PC-9 (cell line): ENCODE measurements at regions not wholly inside any gene's neighbourhood (a gene's known extent, or its start where the extent isn't known, plus 50 kb on each side); places are given as distances from the start of the nearest gene placed in this dataset.

Experiments used
- BruUV-seq: library from RNA; stranded (reverse); fragments of 400-500 nt; replicated peaks from 2 replicates; lab custom pipeline; 2021; lab: Mats Ljungman, UMichigan
- CTCF ChIA-PET: fragments of 300-600 bp; sonication (Branson Sonifier 250); formaldehyde crosslinking; loops from one replicate; lab custom pipeline; 2022; ENCODE audit warnings: antibody characterized with exemption; lab: Charles Lee
- POLR2A ChIA-PET: fragments of 300-600 bp; sonication (Branson Sonifier 250); formaldehyde crosslinking; loops from one replicate; lab custom pipeline; 2022; ENCODE audit warnings: antibody characterized with exemption; ENCODE audit not compliant: unreplicated experiment; lab: Charles Lee
- DNase-seq, 2 experiments: peaks; one replicate each; pipeline versions ENCODE4 v3.0.0 to v3.0.0-alpha.2; 2015 to 2022; ENCODE audit warnings: mixed read lengths in 1 of 2
- H2AFZ ChIP-seq: fragments of 200-600 bp; sonication (generic); 2 replicates; pipeline ENCODE4 v1.8.1; 2017; ENCODE audit warnings: antibody characterized with exemption
- H3F3A ChIP-seq: fragments of 200-600 bp; sonication (generic); 2 replicates; pipeline ENCODE4 v1.8.1; 2017; ENCODE audit warnings: antibody characterized with exemption, mild to moderate bottlenecking, low read depth; ENCODE audit not compliant: insufficient read depth
- H3K27ac ChIP-seq: fragments of 200-600 bp; sonication (generic); 2 replicates; pipeline ENCODE4 v1.6.1; 2016; ENCODE audit warnings: mixed run types
- H3K27me3 ChIP-seq: fragments of 200-600 bp; sonication (generic); 2 replicates; pipeline ENCODE4 v1.6.1; 2016; ENCODE audit warnings: low read depth, mixed run types; ENCODE audit not compliant: insufficient read depth
- H3K36me3 ChIP-seq: fragments of 200-600 bp; sonication (generic); 2 replicates; pipeline ENCODE4 v1.6.1; 2016; ENCODE audit warnings: low read depth, mixed run types
- H3K4me1 ChIP-seq: fragments of 200-600 bp; sonication (generic); replicated peaks from 2 replicates; pipeline ENCODE4 v1.6.1; 2016; ENCODE audit warnings: mixed run types; ENCODE audit not compliant: insufficient read depth
- H3K4me2 ChIP-seq: fragments of 200-600 bp; sonication (generic); 2 replicates; pipeline ENCODE4 v1.6.1; 2017; ENCODE audit warnings: mixed run types
- H3K4me3 ChIP-seq: fragments of 200-600 bp; sonication (generic); 2 replicates; pipeline ENCODE4 v1.6.1; 2016; ENCODE audit warnings: mixed run types
- H3K79me2 ChIP-seq: fragments of 200-600 bp; sonication (generic); 2 replicates; pipeline ENCODE4 v1.6.1; 2017; ENCODE audit warnings: low read depth, mixed run types
- H3K9me2 ChIP-seq: fragments of 200-600 bp; sonication (generic); 2 replicates; pipeline ENCODE4 v1.8.1; 2017; ENCODE audit warnings: mild to moderate bottlenecking; ENCODE audit not compliant: insufficient read depth
- H3K9me3 ChIP-seq: fragments of 200-600 bp; sonication (generic); 2 replicates; pipeline ENCODE4 v1.8.1; 2016; ENCODE audit warnings: low read depth; ENCODE audit not compliant: insufficient read depth
- H4K20me1 ChIP-seq: fragments of 200-600 bp; sonication (generic); 2 replicates; pipeline ENCODE4 v1.8.1; 2017; ENCODE audit not compliant: insufficient read depth
- EZH2 ChIP-seq: fragments of 200-600 bp; sonication (generic); IDR thresholded peaks from 2 replicates; pipeline ENCODE4 v1.8.0; 2017; ENCODE audit warnings: antibody characterized with exemption, low read depth
- intact Hi-C: fragments of 100-400 bp; cut with micrococcal nuclease; formaldehyde crosslinking; loops from one replicate; pipeline ENCODE4 v1.10.0; 2022; ENCODE audit not compliant: unreplicated experiment
- TF ChIP-seq, protein P1 (sequence below): fragments of 200-600 bp; sonication (generic); conservative IDR thresholded peaks from 2 replicates; pipeline ENCODE4 v1.6.1; 2017; ENCODE audit warnings: mixed run types, antibody characterized with exemption, mild to moderate bottlenecking, moderate library complexity

DNA sequence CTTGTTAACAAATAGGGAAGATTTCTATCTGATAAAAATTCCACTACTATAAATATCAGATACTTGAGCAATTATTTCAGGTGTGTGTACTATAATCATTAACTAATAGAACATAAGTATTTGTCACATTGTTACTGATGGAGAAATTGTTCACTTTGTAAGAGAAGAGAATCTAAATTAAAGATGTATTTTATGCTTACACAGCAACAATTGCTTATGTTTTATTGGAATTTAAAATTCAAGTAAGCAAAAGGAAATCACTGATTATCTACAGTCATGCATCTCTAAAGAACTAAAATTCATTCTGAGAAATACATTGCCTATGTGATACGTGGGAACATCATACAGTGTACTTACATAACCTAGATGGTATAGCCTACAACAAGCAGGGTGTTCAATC lies 1590.8 kb downstream of the GRIK2 start:
- no peak overlapping the region for H3K4me2 ChIP-seq
- DNase-seq, result no peak
- no peak for TF ChIP-seq EZH2
- TF ChIP-seq, protein P1, sequence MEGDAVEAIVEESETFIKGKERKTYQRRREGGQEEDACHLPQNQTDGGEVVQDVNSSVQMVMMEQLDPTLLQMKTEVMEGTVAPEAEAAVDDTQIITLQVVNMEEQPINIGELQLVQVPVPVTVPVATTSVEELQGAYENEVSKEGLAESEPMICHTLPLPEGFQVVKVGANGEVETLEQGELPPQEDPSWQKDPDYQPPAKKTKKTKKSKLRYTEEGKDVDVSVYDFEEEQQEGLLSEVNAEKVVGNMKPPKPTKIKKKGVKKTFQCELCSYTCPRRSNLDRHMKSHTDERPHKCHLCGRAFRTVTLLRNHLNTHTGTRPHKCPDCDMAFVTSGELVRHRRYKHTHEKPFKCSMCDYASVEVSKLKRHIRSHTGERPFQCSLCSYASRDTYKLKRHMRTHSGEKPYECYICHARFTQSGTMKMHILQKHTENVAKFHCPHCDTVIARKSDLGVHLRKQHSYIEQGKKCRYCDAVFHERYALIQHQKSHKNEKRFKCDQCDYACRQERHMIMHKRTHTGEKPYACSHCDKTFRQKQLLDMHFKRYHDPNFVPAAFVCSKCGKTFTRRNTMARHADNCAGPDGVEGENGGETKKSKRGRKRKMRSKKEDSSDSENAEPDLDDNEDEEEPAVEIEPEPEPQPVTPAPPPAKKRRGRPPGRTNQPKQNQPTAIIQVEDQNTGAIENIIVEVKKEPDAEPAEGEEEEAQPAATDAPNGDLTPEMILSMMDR, result no peak
- no peaks in the 10 kb centered on the region for H3K79me2 ChIP-seq
- H2AFZ ChIP-seq, result no peak overlapping the region
- intact Hi-C loops, result no loop called here
- H4K20me1 ChIP-seq, result no peaks in the 10 kb centered on the region
- H3K27ac ChIP-seq, result no peak overlapping the region
- no peaks in the 10 kb centered on the region for H3F3A ChIP-seq
- no peak overlapping the region for H3K4me3 ChIP-seq
- no TSS peak for BruUV-seq
- POLR2A ChIA-PET, result no interaction called here
- H3K9me2 ChIP-seq, result no peaks in the 10 kb centered on the region; the same call in 1 of the 2 replicates
- CTCF ChIA-PET, result no interaction called here
- no peaks in the 10 kb centered on the region for H3K36me3 ChIP-seq
- no peaks in the 10 kb centered on the region for H3K4me1 ChIP-seq
- no peaks in the 10 kb centered on the region for H3K27me3 ChIP-seq
- H3K9me3 ChIP-seq, result no peaks in the 10 kb centered on the region; the same call in 1 of the 2 replicates

DNA sequence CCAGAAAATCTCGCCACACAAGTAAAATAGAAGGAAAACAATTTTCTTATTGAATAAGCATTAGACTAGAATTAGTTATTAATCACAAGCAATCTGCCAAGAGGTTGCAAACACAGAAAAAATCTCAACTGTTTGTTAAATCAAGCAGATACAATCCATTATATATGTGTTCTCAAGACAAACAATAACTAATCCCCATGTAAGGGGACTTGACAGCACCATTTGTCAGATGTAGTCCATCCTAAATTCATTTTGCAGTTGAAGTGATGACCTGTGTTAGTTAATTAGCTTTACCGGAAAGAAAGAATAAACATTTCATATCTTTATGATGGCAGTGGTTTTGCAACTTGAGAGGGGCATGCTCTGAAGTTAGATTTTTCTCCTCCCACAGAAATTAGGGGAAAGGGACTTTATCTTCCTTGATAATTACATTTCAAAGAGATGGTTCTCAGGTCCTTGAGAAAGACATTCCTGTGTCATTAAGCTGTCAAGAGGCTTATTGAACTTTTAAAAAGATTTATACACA lies 1588.0 kb downstream of the GRIK2 start:
- no peaks in the 10 kb centered on the region for H3K79me2 ChIP-seq
- ChIA-PET POLR2A (no interaction called here), CTCF (no interaction called here)
- H3K36me3 ChIP-seq, result no peaks in the 10 kb centered on the region
- H4K20me1 ChIP-seq, result no peaks in the 10 kb centered on the region
- no peaks in the 10 kb centered on the region; the same call in 1 of the 2 replicates for H3K9me3 ChIP-seq
- DNase-seq, result no peak
- no peak overlapping the region for H3K4me3 ChIP-seq
- intact Hi-C loops, result no loop called here
- H3K4me1 ChIP-seq, result no peaks in the 10 kb centered on the region
- TF ChIP-seq, protein P1, result no peak
- TF ChIP-seq EZH2, result no peak
- no peak overlapping the region for H2AFZ ChIP-seq
- H3K4me2 ChIP-seq, result no peak overlapping the region
- H3K27ac ChIP-seq, result no peak overlapping the region
- no TSS peak for BruUV-seq
- H3K9me2 ChIP-seq, result no peaks in the 10 kb centered on the region; the same call in 1 of the 2 replicates
- no peaks in the 10 kb centered on the region for H3K27me3 ChIP-seq
- no peaks in the 10 kb centered on the region for H3F3A ChIP-seq

DNA sequence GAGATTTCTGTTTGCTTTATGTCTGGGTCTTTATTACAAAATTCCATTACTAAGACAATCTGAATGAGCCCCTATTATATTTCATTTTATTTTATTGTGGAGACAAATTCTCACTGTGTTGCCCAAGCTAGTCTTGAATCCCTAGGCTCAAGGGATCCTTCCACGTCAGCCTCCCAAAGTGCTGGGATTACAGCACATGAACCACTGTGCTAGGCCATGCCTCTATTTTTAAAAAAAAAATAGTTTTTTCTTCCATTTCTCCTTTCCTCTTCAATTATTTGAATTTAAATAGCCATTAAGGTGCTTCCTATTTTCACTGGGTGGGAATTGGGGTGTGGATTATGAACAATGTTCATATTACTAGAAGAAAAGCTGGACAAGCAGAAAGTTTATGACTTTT lies 1587.4 kb downstream of the GRIK2 start:
- no peak overlapping the region for H3K27ac ChIP-seq
- H3K4me1 ChIP-seq, result no peaks in the 10 kb centered on the region
- no peak for DNase-seq
- H3K4me2 ChIP-seq, result no peak overlapping the region
- intact Hi-C loops, result no loop called here
- no peaks in the 10 kb centered on the region for H3K79me2 ChIP-seq
- TF ChIP-seq, protein P1, result no peak
- no peak for TF ChIP-seq EZH2
- H3K36me3 ChIP-seq, result no peaks in the 10 kb centered on the region
- H2AFZ ChIP-seq, result no peak overlapping the region
- ChIA-PET CTCF (no interaction called here), POLR2A (no interaction called here)
- no peaks in the 10 kb centered on the region for H4K20me1 ChIP-seq
- no peaks in the 10 kb centered on the region for H3F3A ChIP-seq
- BruUV-seq, result no TSS peak
- H3K4me3 ChIP-seq, result no peak overlapping the region
- H3K9me3 ChIP-seq, result no peaks in the 10 kb centered on the region; the same call in 1 of the 2 replicates
- no peaks in the 10 kb centered on the region for H3K27me3 ChIP-seq
- H3K9me2 ChIP-seq, result no peaks in the 10 kb centered on the region; the same call in 1 of the 2 replicates
